HEK293T (cell line): ENCODE measurements at regions not wholly inside any gene's neighbourhood (a gene's known extent, or its start where the extent isn't known, plus 50 kb on each side); places are given as distances from the start of the nearest gene placed in this dataset.

Experiments
- BHLHE40 ChIP-seq: fragments of 450-650 bp; IDR thresholded peaks from 2 replicates; pipeline ENCODE4 v1.6.1; 2016; ENCODE audit warnings: mild to moderate bottlenecking, moderate library complexity, borderline replicate concordance
- FOXA1 ChIP-seq: fragments of 450-650 bp; IDR thresholded peaks from 2 replicates; pipeline ENCODE4 v1.6.1; 2016; ENCODE audit warnings: mild to moderate bottlenecking
- FOXM1 ChIP-seq: fragments of 450-650 bp; IDR thresholded peaks from 2 replicates; pipeline ENCODE4 v1.6.1; 2017; ENCODE audit warnings: mild to moderate bottlenecking, borderline replicate concordance
- NFRKB ChIP-seq: fragments of 450-650 bp; IDR thresholded peaks from 2 replicates; pipeline ENCODE4 v1.6.1; 2016; ENCODE audit warnings: mild to moderate bottlenecking, moderate library complexity
- SP1 ChIP-seq: fragments of 450-650 bp; IDR thresholded peaks from 2 replicates; pipeline ENCODE4 v1.6.1; 2017
- TARDBP ChIP-seq: fragments of 450-650 bp; IDR thresholded peaks from 2 replicates; pipeline ENCODE4 v1.6.1; 2016
- ZNF384 ChIP-seq: fragments of 450-650 bp; IDR thresholded peaks from 2 replicates; pipeline ENCODE4 v1.6.1; 2016
- TF ChIP-seq, protein P1 (sequence below): fragments of 450-650 bp; IDR thresholded peaks from 2 replicates; pipeline ENCODE4 v1.6.1; 2016

DNA sequence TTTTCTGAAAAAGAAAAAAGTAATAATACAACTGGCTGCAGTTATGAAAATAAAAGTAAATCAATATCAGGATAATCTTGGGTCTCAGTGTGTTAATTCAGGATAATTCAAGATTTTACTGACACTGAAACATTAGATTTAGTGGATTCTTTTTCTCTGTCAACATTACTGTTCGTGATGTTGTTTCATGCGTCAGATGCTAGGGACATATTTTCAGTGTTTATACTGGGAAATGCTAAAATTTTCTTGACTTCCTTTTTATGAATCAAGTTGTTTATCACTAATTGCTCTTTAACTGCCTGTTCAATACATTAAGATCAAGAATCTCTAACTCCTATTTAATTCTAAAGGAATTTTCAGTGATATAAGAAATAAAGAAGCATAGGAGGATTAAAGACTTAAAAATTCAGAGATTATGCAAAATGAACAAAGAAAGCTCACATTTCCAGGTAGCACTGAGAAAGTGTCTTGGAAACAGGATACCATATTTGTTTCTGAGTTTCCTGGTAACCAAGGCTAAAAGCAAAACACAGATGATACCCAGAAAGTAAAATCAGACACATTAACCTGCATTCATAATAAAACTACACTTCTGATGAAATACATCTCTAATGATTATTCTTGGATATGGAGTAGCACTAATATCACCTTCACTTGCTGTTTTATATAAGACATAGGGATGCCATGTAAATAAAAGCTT, 174.0 kb downstream of the ARL4C start:
- no peak for TF ChIP-seq FOXA1
- TF ChIP-seq, protein P1, sequence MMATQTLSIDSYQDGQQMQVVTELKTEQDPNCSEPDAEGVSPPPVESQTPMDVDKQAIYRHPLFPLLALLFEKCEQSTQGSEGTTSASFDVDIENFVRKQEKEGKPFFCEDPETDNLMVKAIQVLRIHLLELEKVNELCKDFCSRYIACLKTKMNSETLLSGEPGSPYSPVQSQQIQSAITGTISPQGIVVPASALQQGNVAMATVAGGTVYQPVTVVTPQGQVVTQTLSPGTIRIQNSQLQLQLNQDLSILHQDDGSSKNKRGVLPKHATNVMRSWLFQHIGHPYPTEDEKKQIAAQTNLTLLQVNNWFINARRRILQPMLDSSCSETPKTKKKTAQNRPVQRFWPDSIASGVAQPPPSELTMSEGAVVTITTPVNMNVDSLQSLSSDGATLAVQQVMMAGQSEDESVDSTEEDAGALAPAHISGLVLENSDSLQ: no peak
- no peak for TF ChIP-seq SP1
- no peak for TF ChIP-seq FOXM1
- TF ChIP-seq ZNF384: no peak
- TF ChIP-seq TARDBP: no peak
- no peak for TF ChIP-seq NFRKB
- no peak for TF ChIP-seq BHLHE40
